AML-193 (cell line): ENCODE measurements at regions not wholly inside any gene's neighbourhood (a gene's known extent, or its start where the extent isn't known, plus 50 kb on each side); places are given as distances from the start of the nearest gene placed in this dataset.

Experiments used
- DNase-seq, 2 experiments: peaks; one replicate each; lab custom pipeline; 2025; lab: John Stamatoyannopoulos, UW

DNA sequence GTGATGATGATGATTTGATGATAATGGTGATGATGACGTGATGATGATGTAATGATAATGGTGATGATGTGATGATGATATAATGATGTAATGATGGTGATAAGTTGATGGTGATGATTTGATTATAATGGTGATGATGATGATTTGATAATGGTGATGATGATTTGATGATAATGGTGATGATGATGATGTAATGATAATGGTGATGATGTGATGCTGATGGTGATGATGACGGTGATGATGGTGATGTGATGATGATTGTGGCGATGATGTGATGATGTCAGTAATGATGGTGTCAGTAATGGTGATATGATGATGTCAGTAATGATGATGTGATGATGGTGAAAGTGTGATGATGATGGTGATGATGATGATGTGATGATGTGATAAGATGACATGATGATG, 613.4 kb downstream of the AACS start:
- no peak for DNase-seq

GRCh38 chr12:125683748-125684381, 618.6 kb downstream of the AACS start:
- no peak for DNase-seq

DNA sequence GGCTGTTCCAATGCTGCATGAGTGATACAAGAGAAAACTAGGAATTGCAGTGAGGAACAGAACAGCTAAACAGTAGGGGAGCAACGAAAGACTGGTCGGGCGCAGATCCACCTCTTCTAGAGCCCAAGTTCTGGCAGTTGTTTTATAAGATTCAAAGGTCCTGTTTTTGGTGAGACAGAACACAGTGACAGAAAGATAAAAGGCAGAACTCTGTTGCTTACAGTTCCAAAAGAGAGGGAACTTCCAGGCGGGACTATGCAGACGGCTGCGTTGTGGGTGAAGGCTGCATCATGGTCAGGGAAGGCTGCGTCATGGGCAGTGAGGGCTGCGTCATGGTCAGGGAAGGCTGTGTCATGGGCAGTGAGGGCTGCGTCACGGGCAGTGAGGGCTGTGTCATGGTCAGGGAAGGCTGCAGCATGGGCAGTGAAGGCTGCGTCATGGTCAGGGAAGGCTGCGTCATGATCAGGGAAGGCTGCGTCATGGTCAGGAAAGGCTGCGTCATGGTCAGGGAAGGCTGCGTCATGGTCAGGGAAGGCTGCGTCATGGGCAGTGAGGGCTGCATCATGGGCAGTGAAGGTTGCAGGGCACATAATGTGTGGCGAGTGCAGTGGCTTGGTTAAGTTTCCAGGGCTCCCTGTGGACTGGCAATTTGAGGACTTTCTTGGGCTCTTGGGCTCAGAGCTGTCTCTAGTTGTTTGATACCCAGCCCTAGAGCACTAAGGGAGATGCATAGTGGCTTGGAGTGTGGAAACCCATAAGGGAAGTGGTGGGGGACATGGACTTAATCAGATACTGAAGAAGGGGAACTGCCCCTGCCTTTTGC, 619.9 kb downstream of the AACS start:
- DNase-seq = no peak

DNA sequence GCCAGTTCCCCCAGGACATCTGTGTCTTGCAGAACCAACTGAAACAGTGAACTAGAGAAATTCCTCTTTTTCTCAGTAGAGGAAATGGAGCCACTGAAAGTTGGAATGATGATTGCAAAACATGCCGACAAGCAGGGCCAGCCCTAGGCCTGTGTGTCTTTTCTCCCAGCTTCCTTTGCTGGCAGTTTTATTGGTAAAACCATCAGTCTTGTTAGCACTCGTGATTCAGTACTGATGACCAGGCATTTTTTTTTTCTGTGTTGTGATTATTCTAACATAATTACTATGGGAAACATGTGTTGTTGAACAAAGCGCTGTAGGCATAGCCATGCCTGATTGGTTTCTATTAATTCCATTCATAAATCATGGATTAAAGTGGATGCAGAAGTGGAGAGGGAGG, 620.7 kb downstream of the AACS start:
- no peak for DNase-seq

GRCh38 chr12:125687403-125687802, 622.2 kb downstream of the AACS start:
- no peak for DNase-seq

GRCh38 chr12:125687820-125688219, 622.6 kb downstream of the AACS start:
- no peak for DNase-seq

- no peak for DNase-seq
These were observed 623.0 kb downstream of the AACS start for GRCh38 chr12:125688223-125688622.

- DNase-seq = no peak
These were observed 623.6 kb downstream of the AACS start for GRCh38 chr12:125688881-125689280.

- no peak for DNase-seq
These were observed 624.6 kb downstream of the AACS start for GRCh38 chr12:125689576-125690410.

GRCh38 chr12:125690841-125691240, 625.6 kb downstream of the AACS start:
- no peak for DNase-seq

DNA sequence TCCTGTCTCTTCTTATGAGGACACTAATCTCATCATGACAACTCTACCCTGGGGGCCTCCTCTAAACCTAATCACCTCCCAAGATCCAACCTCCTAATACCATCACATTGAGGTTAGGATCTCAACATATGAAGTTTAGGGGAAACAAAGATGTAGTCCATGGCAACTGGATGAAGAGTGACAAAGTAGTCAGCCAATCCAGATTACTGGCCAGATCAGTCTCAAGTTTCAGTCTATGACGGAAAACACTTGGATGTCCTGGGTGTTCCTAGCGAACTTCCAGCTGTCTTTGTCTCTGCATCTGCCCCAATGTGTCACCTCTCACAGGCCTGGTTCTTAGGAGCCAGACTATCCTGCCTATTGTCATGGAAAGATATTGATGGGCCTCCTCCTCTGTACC, 630.8 kb downstream of the AACS start:
- no peak for DNase-seq

GRCh38 chr12:125704803-125705202, 639.6 kb downstream of the AACS start:
- no peak for DNase-seq

GRCh38 chr12:125720961-125721360, 655.7 kb downstream of the AACS start:
- no peak for DNase-seq

DNA sequence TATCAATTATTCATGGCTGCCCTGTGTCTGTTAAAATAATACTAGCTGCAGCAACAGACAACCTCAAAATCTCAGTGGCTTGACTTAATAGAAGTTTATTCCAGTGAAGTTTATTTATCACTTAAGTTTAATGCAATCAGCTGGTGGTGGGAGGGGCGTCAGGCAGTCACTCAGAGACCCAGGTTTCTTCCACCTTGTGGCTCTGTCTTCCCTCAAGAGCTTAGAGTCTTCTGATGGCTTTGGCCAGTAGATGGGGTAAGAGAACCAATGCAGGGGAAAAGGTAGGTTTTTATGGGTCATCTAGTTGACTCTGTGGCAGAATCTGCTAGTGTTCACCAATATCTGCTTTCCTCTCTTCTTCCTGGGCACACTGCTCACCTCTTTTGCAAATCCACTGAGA, 668.9 kb downstream of the AACS start:
- no peak for DNase-seq

GRCh38 chr12:125738211-125738610, 673.0 kb downstream of the AACS start:
- no peak for DNase-seq

GRCh38 chr12:125742413-125742812, 677.2 kb downstream of the AACS start:
- DNase-seq = no peak

DNA sequence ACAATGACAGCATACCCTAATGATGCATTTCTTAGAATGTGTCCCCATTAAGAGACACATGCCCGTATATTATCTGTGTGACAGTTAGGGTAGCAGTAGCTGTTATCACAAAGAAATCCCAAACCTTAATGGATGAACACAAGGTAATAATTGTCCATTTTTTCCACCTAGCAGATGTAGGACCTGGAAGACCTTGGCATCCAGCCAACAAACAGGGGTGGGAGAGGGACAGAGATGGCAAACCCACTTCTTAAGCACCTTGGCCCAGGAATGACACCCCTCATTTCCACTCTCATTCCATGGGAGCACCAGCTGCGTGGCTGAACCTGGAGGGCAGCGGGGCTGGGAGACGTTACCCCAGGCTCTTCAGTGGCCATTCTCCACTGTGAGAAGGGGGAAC, 679.0 kb downstream of the AACS start:
- no peak for DNase-seq

- DNase-seq = no peak
These were observed 690.3 kb downstream of the AACS start for GRCh38 chr12:125755512-125755911.

DNA sequence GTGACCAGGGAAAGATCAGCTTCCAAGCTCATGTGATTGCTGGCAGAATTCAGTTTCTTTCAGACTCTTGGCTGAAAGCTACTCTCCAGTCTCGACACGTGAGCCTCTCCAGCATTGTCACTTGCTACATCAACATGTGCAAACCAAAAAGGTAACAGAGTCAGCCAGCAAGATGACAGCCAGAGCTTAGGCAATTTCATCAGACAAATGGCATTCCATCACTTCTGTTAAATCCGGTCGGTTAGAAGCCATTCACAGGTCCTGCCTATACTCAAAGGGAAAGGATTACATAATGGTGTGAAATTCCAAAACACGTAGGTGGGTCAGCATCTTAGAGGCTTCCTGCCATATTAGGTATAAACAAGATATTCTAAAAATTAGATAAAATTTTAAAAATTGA, 700.9 kb downstream of the AACS start:
- DNase-seq = no peak

GRCh38 chr12:125772403-125772802, 707.2 kb downstream of the AACS start:
- no peak for DNase-seq

DNA sequence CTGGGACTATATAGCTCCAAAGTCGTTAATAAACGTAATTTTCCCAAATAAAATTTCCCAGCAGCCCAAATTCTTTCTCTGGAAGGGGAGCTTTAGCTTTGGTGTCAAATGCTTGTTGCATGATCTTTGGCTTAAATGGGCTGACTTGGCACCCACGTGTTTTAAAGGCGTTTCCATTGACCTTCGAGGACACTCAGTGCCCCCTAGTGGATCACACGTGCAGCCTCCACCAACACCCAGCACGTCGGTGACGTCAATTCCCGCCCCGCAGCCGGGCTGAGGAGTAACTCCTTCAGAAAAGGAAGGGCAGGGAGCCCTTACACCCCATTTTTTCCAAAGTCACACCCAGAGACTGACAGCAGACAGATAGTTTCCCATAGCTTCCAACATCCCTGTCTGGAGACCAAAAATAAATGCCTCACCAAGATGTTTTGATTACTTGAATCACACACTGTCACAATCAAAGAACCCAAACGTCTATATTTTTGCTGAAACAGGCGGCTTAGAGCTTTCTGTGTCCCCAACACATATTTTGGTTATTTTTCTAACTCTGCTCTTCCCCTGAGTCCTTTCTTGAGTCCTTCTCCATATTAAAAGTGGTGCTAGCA, 707.9 kb downstream of the AACS start:
- DNase-seq = peak; percentile 22 to 27

DNA sequence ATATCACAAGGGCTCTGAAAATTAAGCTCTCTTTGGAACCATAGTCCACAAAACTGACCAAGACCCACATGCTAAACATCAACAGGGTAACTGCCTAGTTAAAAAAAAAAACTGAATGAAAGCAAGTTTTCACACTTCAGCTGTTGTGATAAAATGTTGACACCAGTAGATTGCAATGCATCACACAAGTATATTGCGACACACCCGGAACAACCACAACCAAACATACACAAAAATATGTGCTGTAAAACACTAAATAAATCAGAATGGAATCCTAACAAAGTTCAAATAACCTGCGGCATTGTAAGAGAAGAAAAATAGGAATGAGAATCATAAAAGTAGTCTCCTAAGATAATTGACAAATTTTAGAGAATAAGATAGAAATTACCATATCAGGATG, 710.3 kb downstream of the AACS start:
- DNase-seq = no peak
